ENCODE measurements at regions not wholly inside any gene's neighbourhood (a gene's known extent, or its start where the extent isn't known, plus 50 kb on each side); places are given as distances from the start of the nearest gene placed in this dataset.

DNA sequence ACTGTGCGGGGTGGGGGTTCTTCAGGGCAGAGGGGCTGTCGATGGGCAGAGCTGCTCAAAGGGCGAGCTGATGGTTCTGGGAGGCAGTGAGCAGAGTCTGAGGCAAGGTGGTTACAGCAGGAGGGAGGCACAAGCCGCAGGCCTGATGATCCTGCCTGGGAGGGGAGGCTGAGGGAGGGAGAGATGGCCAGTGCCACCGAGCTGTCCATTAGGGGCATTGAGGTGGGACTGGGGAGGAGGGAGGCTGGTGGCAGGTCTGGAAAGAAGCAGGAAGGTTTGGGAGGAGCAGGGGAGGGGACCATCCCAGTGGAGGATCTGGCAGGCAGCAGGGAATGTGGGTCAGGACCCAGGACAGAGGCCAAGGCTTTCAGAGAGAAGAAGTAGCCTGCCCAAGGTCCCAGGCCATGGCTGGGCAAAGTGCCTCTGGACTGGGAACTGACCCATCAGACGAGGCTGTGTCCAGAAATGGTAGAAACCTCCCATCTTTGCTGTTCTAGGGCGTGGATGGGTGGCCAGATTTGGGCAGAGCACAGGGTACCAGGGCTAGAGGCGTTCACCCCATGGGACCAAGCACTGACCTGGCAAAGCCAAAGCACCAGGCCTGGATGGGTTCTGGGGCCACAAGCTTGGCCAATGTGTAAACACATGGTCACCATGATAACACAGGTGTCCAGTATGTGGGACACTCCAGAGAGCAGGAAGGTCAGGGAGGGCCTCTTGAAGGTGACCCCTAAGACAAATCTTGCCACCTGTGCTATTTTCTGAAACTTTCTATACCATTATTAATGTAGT is 55.5 kb downstream of the INHBB start:
- DNase-seq (ENCODE audit: low read depth in 2 of 2), result no peak

DNA sequence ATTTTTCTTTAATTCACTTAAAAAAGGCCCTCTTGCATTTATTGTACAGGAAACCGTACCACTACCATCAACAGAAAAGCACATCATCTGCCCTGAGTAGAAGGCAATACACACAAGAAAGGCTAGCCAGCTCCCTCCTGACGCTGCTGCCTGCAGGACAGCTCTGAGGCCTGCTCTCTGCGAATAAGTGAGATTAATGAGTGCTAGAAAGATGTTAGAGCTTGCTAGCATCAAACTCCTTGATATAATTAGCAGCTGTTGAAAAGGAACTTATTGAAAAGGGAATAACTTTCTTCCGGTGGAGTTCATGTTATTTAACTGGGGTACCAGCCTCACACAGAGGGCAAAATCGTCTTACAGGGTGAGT is 56.1 kb downstream of the INHBB start:
- no peak for DNase-seq (ENCODE audit: low read depth in 2 of 2)

DNA sequence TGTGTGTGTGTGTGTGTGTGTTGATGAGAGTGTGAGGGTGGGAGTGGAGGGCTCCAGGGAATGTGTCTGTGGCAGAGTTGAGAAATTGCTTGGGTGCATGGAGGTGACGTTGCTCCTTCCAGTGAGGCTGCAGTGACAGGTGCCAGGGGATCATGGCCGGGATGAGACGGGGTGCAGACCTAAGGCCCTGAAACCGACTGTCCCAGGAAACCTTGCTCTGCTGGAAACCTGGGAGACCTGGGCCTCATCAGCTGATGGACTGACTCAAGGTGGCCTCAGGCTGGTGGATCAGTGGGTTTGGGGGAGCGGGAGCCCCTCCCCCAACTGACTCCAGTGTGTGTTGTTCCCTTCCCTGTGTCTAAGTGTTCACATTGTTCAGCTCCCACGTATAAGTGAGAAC is 56.6 kb downstream of the INHBB start:
- DNase-seq (ENCODE audit: low read depth in 2 of 2), result no peak

GRCh38 chr2:120403261-120403660 is 57.3 kb downstream of the INHBB start:
- no peak for DNase-seq (ENCODE audit: low read depth in 2 of 2)

DNA sequence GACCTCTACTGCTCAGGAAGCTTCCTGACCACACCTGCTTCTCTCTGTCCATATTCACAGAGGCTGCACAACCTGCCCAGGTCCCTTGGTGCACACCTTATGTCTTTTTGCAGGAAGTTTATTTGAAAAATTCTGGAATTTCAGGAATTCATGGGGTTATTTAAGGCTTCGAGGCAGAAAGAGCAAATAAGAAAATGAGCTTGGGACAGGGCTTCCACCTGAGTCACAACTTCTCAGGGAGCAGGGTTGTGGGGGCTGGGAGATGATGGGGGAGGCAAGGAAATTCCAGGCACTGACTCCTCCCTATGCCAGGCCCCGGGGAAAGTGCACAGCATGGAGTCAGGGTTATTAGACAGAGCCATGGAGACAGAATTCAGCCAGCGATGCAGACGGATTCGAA is 57.7 kb downstream of the INHBB start:
- no peak for DNase-seq (ENCODE audit: low read depth in 2 of 2)

GRCh38 chr2:120404274-120404673 is 58.3 kb downstream of the INHBB start:
- DNase-seq (ENCODE audit: low read depth in 2 of 2), result no peak

DNA sequence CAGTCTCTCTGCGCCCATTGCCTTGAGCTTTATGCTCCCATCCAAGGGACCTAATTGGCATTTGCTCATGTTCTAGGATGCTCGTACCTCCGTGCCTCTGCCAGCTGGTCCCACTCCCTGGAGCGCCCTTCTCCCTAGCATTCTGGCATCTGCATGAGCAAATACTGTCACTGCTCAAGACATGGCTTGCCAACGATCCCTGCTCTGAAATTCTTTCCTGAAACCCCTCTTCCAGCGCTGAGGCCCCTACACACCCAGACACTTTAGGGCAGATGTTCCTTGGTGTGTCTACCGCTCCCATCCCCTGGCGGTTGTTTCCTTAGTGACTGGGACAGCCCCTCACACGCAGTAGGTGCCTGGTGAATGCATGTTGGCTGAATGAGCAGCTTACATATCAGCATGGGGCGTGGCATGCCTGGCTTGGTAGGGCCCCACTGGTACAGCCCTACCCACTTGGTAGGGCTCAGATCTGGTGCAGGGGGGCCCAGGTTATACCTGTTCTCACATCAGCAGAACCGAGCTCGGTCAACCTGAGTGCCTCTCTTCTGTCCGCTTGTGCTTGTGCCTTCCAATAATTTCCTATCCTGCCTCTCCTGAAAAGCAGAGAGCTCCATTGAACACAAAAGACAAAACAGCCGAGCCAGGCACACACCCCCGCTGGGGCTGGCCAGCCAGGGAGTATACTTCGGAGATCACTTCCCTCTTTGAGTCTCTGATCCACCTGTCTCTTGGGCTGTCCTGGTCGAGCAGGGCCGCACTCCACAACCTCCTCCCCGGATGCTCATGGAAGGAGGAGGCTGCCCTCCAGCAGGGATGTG is 59.2 kb downstream of the INHBB start:
- DNase-seq (ENCODE audit: low read depth in 2 of 2), result no peak

GRCh38 chr2:120405759-120406099 is 59.8 kb downstream of the INHBB start:
- no peak for DNase-seq (ENCODE audit: low read depth in 2 of 2)

DNA sequence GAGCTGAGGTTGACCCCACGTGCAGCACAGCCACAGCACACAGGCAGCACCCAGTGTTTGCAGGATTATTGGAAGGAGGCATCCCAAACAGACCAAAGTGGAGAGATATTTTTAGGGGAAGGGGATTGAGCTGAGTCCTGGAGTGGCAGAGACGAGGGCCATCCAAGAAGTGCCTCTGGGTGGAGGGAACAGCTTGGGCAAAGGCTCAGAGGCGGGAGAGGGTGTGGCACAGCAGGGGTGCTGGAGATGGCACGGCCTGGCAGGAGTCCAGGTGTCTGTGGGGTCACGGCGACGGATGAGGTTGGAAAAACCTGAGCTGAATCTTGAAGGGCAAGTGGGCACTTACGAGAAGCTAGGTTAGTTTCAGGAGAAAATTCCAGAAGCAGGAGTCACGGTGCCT is 60.6 kb downstream of the INHBB start:
- DNase-seq (ENCODE audit: low read depth in 2 of 2), result no peak

GRCh38 chr2:120410487-120410886 is 64.6 kb downstream of the INHBB start:
- no peak for DNase-seq (ENCODE audit: low read depth in 2 of 2)

GRCh38 chr2:120415060-120415459 is 69.1 kb downstream of the INHBB start:
- no peak for DNase-seq (ENCODE audit: low read depth in 2 of 2)

DNA sequence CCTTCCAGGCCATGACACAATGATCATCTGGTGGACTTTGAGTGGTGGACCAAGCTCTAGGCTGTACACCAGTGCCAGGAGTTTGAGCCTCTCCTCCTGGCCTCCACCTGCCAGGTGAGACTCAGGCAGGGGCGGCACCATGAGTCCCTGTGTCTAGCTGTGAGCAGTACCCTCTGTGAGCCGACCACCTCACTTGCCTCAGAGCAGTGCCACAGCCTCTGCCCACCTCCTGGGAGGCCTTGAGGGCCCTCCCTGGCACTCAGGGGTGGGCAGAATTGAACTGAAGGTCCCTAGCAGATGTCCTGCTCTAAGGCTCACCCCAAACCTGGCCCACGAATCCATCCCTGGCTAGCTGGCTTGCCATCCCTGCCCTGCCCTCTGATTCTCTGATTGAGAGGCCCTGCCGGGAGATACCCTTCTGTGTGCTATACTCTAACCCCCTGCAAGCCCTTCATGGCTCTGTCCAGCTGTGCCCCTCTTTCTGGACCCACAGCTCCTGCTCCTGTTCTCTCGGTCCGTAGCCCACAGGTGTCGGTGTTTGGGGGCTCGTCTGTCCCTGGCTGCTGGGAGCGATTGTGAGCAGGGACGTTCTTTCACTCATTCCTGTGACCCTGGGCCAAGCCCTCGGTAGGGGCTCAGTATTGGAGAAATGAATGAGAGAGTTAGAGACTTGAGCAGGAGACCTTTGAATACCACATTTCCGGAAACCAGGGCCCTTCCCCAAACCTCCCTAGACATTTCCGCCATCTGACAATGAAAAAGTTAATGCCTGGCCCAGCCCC is 70.0 kb downstream of the INHBB start:
- no peak for DNase-seq (ENCODE audit: low read depth in 2 of 2)

- no peak for DNase-seq (ENCODE audit: low read depth in 2 of 2)
Observed at GRCh38 chr2:120418174-120418787, 72.3 kb downstream of the INHBB start.

GRCh38 chr2:120419073-120419472 is 73.1 kb downstream of the INHBB start:
- no peak for DNase-seq (ENCODE audit: low read depth in 2 of 2)

GRCh38 chr2:120419955-120420354 is 74.0 kb downstream of the INHBB start:
- DNase-seq (ENCODE audit: low read depth in 2 of 2), result no peak

- no peak for DNase-seq (ENCODE audit: low read depth in 2 of 2)
Observed at GRCh38 chr2:120421126-120421829, 75.3 kb downstream of the INHBB start.

DNA sequence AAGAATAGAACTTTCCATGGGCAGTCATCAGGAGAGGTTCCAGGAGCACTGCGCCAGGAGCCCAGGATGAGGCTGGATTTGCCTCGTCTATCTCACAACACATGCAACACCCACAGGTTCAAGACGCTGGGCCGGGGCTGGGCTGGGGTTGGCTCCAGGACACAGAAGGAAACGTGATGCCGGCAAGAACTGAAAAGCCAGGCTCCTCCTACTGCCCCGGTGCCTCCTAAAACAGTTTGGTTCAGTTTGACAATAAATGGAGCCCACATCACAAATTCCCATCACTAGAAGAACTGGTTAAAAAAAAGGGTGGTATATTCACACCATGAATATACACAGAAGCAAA is 75.9 kb downstream of the INHBB start:
- no peak for DNase-seq (ENCODE audit: low read depth in 2 of 2)

- no peak for DNase-seq (ENCODE audit: low read depth in 2 of 2)
Observed at GRCh38 chr2:120422465-120423160, 76.7 kb downstream of the INHBB start.

- DNase-seq (ENCODE audit: low read depth in 2 of 2), result no peak
Observed at GRCh38 chr2:120423167-120423943, 77.4 kb downstream of the INHBB start.

DNA sequence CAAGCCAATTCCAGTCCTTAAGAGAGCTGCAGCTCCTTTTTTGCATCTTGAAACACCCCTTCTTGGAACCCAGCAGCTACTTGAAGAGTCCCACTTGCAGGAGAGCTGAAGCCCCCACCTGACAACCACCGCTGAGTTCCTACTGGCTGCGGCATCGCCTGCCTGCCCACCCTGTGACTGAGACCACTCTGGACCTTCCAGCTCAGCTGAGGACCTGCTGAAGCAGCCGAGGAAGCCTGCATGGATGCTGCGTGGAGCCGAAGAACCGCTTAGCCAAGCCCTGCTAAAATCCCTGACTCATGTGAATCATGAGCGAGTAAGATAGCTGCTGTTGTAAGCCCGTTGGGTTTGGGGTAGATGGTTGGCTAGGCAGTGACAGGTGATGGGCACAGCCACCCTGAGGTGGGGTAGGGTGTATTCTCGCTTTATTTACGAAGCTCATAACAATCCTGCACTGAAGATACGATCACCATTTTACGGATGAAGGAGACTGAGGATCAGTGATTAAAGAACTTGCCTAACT is 78.4 kb downstream of the INHBB start:
- DNase-seq (ENCODE audit: low read depth in 2 of 2), result no peak

Measured in stimulated activated CD8-positive, alpha-beta memory T cell treated with anti-CD3 and anti-CD28 coated beads, Interleukin-7, amount 100 ng/mL, for 1 hour (primary cell).